Fibroblast of mammary gland (primary cell): ENCODE measurements at regions not wholly inside any gene's neighbourhood (a gene's known extent, or its start where the extent isn't known, plus 50 kb on each side); places are given as distances from the start of the nearest gene placed in this dataset.

ENCODE experiments used
- DNase-seq: peaks from one replicate; pipeline ENCODE4 v3.0.0-alpha.2; 2010; ENCODE audit warnings: low read depth
- H3K4me3 ChIP-seq: 2 replicates; pipeline ENCODE4 v1.5.1; 2011; ENCODE audit warnings: low read depth, mild to moderate bottlenecking, low read length, moderate library complexity; ENCODE audit not compliant: control insufficient read depth
- TF ChIP-seq, protein P1 (sequence below): conservative IDR thresholded peaks from 2 replicates; pipeline ENCODE4 v1.5.1; 2011; ENCODE audit warnings: low read depth, low read length, inconsistent platforms; ENCODE audit not compliant: control insufficient read depth, insufficient read depth

DNA sequence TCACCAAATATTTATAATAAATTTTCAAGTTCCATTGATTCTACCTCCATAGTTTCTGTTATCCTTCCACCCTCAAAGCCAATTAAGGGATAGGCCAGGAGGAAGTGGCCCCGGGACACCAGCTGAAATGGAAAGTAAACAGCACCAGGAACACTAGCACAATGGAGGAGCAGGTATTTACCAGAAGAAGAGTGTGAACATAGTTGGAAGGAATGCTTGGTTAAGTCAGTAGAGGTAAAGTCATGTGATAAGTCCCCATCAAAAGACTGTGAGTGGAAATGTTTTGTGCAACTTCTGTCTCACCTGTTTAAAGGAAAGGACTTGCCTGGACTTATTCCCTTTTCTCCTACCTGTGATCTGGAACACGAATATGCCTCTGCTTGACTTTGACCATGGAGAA lies 146.7 kb upstream of the RAI14 start:
- H3K4me3 ChIP-seq, result no peak overlapping the region
- no peak for DNase-seq
- TF ChIP-seq, protein P1, sequence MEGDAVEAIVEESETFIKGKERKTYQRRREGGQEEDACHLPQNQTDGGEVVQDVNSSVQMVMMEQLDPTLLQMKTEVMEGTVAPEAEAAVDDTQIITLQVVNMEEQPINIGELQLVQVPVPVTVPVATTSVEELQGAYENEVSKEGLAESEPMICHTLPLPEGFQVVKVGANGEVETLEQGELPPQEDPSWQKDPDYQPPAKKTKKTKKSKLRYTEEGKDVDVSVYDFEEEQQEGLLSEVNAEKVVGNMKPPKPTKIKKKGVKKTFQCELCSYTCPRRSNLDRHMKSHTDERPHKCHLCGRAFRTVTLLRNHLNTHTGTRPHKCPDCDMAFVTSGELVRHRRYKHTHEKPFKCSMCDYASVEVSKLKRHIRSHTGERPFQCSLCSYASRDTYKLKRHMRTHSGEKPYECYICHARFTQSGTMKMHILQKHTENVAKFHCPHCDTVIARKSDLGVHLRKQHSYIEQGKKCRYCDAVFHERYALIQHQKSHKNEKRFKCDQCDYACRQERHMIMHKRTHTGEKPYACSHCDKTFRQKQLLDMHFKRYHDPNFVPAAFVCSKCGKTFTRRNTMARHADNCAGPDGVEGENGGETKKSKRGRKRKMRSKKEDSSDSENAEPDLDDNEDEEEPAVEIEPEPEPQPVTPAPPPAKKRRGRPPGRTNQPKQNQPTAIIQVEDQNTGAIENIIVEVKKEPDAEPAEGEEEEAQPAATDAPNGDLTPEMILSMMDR, result no peak

DNA sequence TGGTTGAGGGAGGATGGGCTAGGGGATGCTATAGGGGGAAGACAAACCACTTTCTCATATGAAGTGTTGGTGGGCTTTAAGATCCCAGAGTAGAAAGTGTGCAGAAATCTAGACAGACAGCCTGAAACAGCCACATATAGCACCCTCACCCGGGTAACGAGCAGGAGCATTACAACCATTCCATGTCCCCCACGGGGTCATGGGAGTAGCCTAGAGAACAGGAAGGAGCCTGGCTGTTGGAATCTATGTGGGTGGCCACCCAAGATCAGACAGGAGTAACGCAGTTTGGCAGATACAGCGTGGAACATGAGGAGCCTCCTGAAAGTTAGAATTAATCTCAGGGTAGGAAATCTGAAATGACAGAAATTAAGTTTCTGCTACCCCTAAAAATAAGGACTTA lies 146.1 kb upstream of the RAI14 start:
- TF ChIP-seq, protein P1, result no peak
- no peak for DNase-seq
- no peak overlapping the region for H3K4me3 ChIP-seq

DNA sequence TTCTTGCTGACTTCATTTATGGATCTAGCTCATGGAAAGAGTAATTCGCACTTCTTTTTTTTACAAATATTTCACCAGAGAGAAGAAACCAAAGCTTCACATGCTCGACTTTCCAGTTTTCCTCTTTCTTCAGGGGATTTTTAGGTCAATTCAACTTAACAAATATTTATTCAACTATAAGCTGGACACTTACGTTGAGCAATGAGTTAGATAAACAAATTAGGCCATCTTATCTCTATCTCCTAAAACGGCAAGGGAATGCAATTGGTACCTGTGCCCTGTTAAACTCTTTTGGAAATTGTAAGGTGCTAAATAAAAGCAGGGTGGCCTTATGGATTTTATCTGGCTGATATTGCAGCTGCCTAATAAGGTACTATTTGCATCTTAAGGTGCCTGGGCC lies 145.1 kb upstream of the RAI14 start:
- no peak for DNase-seq
- no peak overlapping the region for H3K4me3 ChIP-seq
- TF ChIP-seq, protein P1, result no peak

DNA sequence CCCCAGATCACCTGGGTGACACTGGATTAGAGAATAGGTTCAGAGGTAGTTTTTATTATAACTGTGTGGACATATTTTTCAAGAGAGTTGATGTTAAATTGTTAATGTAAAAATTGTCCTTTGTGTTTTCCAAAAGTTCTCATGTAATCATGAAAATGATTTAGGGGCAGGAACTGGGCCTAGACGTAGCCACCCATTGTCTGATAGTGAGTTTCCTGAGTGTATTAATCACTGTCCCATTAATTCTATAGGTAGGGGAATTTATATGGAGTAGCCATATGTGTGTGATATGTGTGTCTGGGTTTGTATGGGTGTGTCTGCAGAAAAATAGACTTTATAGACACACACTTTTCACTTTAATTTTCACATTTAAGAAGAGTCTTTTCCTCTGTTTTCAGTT lies 144.6 kb upstream of the RAI14 start:
- no peak for DNase-seq
- TF ChIP-seq, protein P1, result no peak
- H3K4me3 ChIP-seq, result no peak overlapping the region

DNA sequence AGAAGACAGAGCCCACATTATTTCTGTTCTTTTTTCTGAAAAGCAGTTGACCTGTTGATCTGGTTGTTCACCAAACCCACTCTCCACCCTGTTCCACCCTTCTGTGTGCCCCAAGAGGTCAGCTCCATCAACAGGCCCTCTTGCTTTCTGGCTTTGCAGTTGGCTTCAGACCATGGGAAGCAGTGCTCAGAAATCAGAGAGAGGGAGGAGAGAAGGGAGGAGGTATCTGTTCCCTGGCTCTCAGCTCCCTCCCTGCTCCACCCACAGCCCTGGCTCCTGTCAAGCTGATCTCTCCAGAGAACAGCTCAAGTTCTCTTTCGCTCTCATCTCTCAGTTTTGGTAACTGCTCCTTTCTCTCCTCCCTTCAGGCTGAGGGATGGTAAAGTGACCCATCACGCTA lies 144.2 kb upstream of the RAI14 start:
- peak; percentile 44 for DNase-seq
- no peak overlapping the region for H3K4me3 ChIP-seq
- TF ChIP-seq, protein P1, result no peak

DNA sequence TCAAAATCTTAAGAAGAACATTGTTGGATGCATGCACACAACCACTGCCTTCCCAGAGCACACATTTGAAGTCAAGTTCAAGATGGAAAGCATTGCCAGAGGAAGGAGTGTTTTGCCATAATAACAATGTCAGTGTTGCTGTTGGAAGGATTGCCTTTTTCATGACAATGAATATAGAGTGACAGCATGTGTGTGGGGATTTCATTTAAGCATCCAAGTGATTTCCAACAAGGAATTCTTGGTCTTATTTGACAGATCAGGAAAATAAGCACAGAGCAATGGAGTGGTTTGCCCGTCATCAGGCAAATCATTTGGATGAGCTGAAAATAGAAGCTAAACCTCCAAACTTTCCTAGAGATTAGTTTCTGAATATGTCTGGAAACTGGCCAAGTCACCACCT lies 140.0 kb upstream of the RAI14 start:
- DNase-seq, result no peak
- no peak overlapping the region for H3K4me3 ChIP-seq
- TF ChIP-seq, protein P1, result no peak

DNA sequence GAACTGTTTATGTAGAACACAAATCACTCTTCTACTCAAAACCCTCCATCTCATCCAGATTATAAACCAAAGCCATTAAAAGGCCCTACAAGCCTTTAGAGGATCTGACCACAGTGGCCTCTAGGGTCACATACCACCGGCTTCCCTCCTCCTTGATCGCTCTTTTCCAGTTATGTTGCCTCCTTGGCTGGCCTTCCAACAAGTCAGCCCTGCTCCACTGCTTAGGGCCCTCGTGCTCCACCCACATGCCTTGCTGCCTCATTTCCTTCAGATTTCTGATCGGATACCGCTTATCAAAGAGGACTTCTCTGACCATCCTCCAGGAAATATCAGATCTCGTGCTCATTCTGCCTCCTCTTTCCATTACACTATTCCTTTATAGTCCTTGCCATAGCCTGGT lies 139.4 kb upstream of the RAI14 start:
- DNase-seq, result no peak
- TF ChIP-seq, protein P1, result no peak
- no peak overlapping the region for H3K4me3 ChIP-seq
